ENCODE measurements at regions not wholly inside any gene's neighbourhood (a gene's known extent, or its start where the extent isn't known, plus 50 kb on each side); places are given as distances from the start of the nearest gene placed in this dataset.

- H3K9me3 ChIP-seq, result no peaks in the 10 kb centered on the region
- in situ Hi-C loops (cut with MboI; ENCODE audit: low sequenced_read_pairs in 4 of 4), result no loop called here
- H3K4me3 ChIP-seq, result no peak overlapping the region
- DNase-seq (no peak), ATAC-seq (no peak)
- H3K36me3 ChIP-seq, result no peaks in the 10 kb centered on the region
- H3K4me1 ChIP-seq, result no peaks in the 10 kb centered on the region
- H3K27ac ChIP-seq, result no peak overlapping the region
- TF ChIP-seq, protein P1, sequence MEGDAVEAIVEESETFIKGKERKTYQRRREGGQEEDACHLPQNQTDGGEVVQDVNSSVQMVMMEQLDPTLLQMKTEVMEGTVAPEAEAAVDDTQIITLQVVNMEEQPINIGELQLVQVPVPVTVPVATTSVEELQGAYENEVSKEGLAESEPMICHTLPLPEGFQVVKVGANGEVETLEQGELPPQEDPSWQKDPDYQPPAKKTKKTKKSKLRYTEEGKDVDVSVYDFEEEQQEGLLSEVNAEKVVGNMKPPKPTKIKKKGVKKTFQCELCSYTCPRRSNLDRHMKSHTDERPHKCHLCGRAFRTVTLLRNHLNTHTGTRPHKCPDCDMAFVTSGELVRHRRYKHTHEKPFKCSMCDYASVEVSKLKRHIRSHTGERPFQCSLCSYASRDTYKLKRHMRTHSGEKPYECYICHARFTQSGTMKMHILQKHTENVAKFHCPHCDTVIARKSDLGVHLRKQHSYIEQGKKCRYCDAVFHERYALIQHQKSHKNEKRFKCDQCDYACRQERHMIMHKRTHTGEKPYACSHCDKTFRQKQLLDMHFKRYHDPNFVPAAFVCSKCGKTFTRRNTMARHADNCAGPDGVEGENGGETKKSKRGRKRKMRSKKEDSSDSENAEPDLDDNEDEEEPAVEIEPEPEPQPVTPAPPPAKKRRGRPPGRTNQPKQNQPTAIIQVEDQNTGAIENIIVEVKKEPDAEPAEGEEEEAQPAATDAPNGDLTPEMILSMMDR (IDR thresholded peaks at IDR 0.05 in 4 of 5, conservative IDR thresholded peaks at IDR 0.05 in 1 of 5), result no peak
- TF ChIP-seq POLR2A (IDR thresholded peaks at IDR 0.05), result no peak
- no peaks in the 10 kb centered on the region for H3K27me3 ChIP-seq
- intact Hi-C loops (cut with DNase I; ENCODE audit: low total_unique reads), result no loop called here
Measured at GRCh38 chr9:90974643-90975245, 173.1 kb downstream of the SYK start.

DNA sequence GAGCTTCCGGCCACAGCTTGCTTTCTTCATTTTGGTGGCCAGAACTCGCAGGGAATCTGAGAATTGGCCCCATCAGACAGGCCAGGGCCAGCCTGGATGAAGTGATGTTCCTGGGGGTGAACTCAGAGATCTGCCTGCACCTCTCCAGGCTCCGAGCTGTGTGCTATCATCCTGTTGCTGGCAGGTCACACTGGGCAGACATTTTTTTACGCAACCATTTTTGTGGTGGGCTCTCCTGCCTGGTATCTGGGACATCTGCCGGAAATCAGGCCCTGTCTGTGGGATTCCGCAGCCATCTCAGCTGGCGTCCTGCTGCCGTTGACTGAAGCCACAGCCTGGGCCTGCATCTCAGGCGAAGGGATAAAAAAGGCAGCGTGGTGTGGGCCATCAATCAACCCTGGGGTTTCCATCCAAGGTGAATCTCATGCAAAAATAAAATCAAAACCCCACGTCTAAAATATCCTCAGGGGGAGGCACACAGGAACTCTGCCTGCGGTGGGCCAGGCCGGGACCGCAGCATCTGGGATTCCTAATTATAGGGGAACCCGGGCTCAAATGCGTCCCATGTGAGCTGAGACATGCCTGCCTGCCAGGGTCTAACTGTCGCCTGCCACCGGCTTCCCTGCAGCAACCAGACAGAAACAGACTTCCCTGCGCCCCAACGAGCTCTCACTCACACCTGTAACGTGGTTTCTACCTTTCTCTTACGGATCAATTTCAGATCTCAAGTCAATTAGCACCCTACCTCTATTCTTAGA lies 174.3 kb downstream of the SYK start:
- no peaks in the 10 kb centered on the region for H3K27me3 ChIP-seq
- no peak overlapping the region for H3K4me3 ChIP-seq
- TF ChIP-seq, protein P1 (IDR thresholded peaks at IDR 0.05 in 4 of 5, conservative IDR thresholded peaks at IDR 0.05 in 1 of 5), result no peak
- TF ChIP-seq POLR2A (IDR thresholded peaks at IDR 0.05), result no peak
- H3K36me3 ChIP-seq, result no peaks in the 10 kb centered on the region
- H3K4me1 ChIP-seq, result no peaks in the 10 kb centered on the region
- intact Hi-C loops (cut with DNase I; ENCODE audit: low total_unique reads), result no loop called here
- no peak for DNase-seq
- H3K9me3 ChIP-seq, result no peaks in the 10 kb centered on the region
- in situ Hi-C loops (cut with MboI; ENCODE audit: low sequenced_read_pairs in 4 of 4), result no loop called here
- ATAC-seq, result no peak
- no peak overlapping the region for H3K27ac ChIP-seq

GRCh38 chr9:90979138-90979551 lies 177.5 kb downstream of the SYK start:
- Histone ChIP-seq H3K4me3 (no peak overlapping the region), H3K4me1 (no peaks in the 10 kb centered on the region), H3K27me3 (no peaks in the 10 kb centered on the region), H3K27ac (no peak overlapping the region), H3K36me3 (no peaks in the 10 kb centered on the region), H3K9me3 (no peaks in the 10 kb centered on the region)
- DNase-seq, result no peak
- intact Hi-C loops (cut with DNase I; ENCODE audit: low total_unique reads), result no loop called here
- in situ Hi-C loops (cut with MboI; ENCODE audit: low sequenced_read_pairs in 4 of 4), result no loop called here
- no peak for ATAC-seq
- no peak for TF ChIP-seq POLR2A (IDR thresholded peaks at IDR 0.05)
- TF ChIP-seq, protein P1 (IDR thresholded peaks at IDR 0.05 in 4 of 5, conservative IDR thresholded peaks at IDR 0.05 in 1 of 5), result no peak

- in situ Hi-C loops (cut with MboI; ENCODE audit: low sequenced_read_pairs in 4 of 4), result loop anchor here in 1 of 4 donors (10.0 kb wide), 1 partner anchor 55 kb away; no protein-coding TSS in a partner anchor
Measured at GRCh38 chr9:90979639-90980038, 178.0 kb downstream of the SYK start.

More at GRCh38 chr9:90979639-90980038, 178.0 kb downstream of the SYK start:
- no peak overlapping the region for H3K27ac ChIP-seq
- DNase-seq (no peak), ATAC-seq (no peak)
- no peaks in the 10 kb centered on the region for H3K36me3 ChIP-seq
- no peaks in the 10 kb centered on the region for H3K9me3 ChIP-seq
- TF ChIP-seq, protein P1 (IDR thresholded peaks at IDR 0.05 in 4 of 5, conservative IDR thresholded peaks at IDR 0.05 in 1 of 5), result no peak
- TF ChIP-seq POLR2A (IDR thresholded peaks at IDR 0.05), result no peak
- H3K27me3 ChIP-seq, result no peaks in the 10 kb centered on the region
- intact Hi-C loops (cut with DNase I; ENCODE audit: low total_unique reads), result no loop called here
- no peaks in the 10 kb centered on the region for H3K4me1 ChIP-seq
- H3K4me3 ChIP-seq, result no peak overlapping the region
